SKM-1 (cell line): ENCODE measurements at regions not wholly inside any gene's neighbourhood (a gene's known extent, or its start where the extent isn't known, plus 50 kb on each side); places are given as distances from the start of the nearest gene placed in this dataset.
"Not testable (repeated sequence)": the region's sequence is repeated elsewhere in the genome, so short reads cannot be mapped to it uniquely, and the experiment has no call there.

ENCODE experiments used
- DNase-seq: peaks from one replicate; lab custom pipeline; 2025; ENCODE audit not compliant: unreplicated experiment; lab: John Stamatoyannopoulos, UW

DNA sequence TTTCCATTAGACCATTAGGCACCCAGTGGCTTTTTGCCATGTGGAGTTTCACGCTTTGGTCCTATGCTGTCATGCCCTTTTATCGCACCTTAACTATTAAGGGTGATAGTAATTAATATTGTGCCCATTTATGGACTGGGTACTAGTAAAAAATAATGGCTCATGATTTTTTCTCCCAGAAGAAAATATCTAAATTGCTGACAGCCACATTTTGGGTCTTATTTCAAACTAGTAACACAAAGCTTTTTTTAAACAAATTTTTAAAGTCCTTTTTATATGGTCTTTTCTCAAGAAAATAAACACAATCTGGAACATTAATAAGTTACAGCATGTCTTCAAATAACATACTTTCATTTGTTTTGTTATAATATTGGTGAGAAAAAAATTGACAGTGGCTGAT, 179.7 kb downstream of the ANKRD7 start:
- DNase-seq = no peak

DNA sequence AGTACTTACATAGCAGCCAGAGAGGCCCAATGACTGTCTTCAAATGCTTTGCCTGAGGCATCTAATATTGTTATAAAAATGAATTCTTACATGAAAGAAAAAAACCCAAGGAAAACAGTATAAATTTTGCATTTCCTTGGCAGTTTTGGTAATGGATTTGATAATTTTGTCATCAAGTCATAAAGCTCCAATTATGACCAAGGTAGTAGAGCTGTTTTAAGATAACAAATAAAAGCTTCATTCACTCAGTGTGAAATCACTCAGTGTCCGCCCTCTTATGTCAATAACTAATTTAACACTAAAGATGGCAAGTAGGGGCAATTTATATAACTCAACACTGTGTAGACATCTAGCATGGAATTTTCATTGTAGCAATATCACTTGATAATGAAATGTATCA, 193.9 kb downstream of the ANKRD7 start:
- DNase-seq = no peak

DNA sequence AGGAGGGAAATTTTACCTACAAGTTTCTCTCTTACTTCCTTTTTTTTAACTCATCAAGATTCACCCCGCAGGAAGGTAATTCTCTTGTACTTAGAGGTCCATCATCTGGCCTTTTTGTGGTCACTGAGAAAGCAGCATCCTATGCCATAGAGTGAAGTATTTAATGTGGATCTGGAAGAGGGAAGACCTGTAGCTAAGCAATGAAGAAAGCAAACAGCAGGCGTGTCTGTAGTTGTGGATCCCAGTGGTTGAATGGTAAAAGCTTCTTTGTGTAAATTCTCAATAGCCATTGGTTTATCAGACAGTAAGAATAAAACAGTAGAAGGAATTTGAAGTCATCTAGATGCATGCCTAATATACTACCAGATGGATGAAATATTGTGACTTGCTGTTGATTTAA, 196.4 kb downstream of the ANKRD7 start:
- no peak for DNase-seq

DNA sequence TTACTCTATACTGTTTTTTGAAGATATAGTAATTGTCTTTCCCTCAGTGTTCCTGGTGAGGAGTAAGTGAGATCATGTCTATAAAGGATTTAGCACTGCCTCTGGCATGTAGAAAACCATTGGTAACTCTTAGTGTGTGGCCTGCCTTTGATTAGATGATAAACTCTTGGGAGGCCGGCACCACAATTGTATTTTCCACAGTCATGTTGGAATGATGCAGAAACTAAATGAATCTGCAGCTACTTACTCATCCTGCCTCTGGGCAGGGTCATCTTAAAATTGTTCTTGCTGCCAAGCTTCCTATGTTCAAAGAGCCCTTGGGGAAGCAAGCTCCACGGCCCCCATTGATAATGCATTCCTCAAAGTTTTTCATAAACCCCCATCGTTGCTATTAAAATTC, 204.6 kb downstream of the ANKRD7 start:
- DNase-seq = no peak

DNA sequence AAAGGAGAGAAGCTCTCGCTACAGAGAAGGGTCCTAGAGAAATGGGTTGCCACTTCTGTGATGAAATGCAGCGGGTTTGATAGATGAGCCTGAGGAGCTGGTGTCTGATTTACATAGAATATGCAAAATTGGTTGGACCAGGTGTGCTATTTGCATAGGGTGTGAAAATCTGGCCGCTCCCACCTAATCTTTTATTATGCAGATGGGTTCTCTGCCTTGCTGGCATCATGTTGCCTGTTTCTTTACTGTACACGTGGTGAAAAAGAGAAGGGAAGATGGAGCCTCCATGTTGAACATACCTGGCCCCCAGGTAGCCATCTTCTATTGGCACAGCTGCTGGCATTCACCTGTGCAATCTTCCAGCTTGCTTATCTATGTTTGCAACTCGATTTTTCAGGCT, 212.2 kb downstream of the ANKRD7 start:
- no peak for DNase-seq

DNA sequence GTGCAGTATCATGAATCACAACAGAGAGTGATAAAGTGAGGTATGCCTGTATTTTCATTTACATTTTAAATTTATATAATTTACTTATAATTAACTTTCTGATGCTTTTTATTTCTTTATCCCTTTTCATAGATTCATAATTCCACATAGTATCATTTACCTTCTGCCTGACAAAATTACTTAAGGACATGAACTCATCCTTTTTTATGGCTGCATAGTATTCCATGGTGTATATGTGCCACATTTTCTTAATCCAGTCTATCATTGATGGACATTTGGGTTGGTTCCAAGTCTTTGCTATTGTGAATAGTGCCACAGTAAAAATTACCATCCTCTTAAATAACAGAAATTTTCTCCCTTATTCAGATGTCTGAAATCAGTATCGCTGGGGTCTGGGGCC, 224.5 kb downstream of the ANKRD7 start:
- DNase-seq = not testable (repeated sequence)

DNA sequence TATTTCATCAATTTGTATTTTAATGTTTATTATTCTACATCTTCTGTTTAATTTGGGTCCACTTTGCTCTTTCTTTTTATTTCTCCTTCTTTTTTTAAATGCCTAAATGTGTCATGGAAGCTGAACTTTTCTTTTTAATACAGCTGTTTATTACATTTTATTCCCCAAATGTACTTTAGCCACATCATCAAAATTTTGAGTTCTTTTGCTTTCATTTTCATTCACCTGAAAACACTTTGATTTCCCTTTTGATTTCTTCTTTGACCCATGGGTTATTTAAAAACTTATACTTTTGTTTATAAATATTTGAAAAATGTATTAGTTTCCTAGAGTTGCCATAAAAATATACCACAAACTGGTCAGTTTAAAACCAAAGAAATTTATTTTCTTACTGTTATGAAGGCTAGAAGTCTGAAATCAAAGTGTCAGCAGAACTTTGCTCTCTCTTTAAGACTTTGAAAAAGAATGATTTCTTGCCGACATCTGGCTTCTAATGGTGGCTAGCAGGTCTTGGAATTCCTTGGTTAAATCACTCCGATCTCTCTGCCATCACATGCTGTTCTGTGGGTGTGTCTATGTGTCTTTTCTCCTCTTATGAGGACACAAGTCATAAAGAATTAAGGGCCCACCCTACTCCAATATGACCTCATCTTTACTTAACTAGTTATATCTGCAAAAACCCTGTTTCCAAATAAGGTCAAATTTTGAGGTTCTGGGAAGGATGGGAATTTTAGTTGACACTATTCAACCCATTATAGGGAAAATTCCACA, 225.5 kb downstream of the ANKRD7 start:
- no peak for DNase-seq

DNA sequence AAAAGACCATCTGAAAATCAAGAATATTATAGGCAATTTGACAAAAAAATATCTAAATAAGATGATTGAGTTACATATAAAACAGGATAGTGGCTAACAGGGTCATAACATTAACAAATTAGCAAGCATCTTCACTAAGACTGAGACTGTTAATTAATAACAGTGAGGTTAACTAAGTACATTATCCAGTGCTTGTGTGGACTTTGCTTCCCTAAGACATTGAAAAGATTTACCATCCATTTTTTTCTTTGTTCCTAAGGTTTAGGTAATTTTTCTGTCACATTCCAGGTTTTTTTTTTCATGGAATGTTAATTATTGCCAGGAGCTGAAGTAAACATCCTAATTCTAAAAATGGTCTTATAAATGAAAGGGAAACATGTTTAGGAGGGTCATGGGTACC, 227.6 kb downstream of the ANKRD7 start:
- no peak for DNase-seq

DNA sequence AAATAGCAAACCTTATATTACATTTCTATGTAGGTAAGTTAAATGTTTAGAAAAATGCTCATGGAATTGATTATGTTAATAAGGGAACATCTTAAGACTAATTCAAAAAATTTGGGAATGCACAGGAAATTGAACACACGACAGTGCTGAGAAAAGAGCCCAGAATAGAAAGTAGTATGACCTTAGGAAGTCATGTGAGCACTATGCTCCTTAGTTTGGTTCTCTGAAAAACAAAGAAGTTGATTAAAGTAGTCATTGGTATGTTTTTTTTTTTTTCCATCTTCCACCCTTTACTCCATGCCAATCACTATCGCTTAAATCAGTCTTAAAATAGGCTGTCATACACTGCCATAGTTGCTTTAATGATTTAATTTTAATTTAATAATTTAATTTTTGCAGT, 242.9 kb downstream of the ANKRD7 start:
- DNase-seq = no peak

DNA sequence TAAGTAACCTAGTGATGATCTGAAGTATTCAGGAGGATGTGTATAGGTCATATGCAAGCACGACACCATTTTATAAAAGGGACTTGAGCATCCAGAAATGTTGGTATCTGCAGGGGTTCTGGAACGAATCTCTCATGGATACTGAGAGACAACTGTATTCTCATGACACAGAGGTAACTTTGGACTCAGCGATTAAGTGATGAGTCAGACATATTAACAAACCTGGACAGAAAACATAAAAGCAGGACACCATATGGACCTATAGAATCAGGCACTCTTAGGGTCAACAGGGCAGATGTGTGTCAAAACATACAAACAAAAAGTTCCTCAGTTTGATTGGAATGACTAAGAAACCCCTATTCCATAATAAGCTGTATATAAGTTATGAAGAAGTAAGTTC, 248.1 kb downstream of the ANKRD7 start:
- DNase-seq = no peak

DNA sequence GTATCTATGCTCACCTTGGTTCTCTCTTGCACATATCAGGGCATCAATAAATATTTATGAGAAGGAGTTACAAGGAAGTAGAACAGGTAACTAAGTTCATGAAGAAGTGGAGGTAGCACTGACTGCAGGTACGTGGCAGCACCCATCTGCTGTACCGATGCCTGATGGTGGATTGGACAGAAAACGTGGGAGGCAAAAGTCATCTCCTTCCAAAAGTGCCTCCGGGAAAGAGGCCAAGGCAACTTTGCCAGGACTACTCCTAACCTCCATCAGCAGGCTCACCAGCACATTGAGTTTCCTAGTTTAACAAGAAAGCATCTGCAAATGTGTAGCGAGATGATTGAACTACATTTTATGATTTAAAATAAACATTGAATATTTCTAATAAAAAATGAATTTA, 248.8 kb downstream of the ANKRD7 start:
- DNase-seq = no peak

DNA sequence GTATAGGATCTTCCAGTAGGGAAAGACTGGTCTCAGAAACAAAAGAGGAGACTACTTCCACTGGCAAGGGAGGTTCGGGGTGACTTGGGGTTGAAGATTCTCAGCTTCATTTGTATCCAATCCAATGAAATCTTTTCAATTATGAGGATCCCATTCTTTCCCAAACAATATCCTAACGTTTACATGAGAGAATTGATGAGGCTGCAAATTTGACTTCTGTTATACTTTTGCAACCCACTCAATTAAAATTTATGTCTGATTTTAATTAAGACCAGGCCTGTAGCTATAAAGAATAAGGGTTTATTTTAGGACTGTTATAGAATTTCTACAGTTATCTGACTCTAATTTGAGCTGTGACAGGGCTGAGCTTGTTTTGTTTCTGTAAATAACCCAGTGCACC, 251.5 kb downstream of the ANKRD7 start:
- DNase-seq = no peak

DNA sequence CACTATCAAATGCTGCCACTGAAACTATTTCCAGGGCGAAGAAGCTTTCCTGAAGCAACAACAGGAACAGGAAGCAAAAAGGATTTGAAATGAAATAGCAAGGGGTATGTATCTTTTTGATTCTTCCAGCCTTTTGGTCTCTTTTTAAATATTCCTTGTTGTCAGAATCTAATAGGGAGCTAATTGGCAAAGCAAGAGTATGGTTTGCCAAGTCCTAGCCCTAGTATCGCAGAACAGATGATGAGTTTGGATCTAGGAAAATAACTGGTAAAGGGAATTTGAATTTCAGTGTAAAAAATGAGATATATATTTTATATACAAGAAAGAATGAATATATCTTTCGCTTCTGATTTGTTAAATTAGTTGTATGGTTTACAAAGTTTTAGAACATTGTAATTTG, 252.5 kb downstream of the ANKRD7 start:
- no peak for DNase-seq

DNA sequence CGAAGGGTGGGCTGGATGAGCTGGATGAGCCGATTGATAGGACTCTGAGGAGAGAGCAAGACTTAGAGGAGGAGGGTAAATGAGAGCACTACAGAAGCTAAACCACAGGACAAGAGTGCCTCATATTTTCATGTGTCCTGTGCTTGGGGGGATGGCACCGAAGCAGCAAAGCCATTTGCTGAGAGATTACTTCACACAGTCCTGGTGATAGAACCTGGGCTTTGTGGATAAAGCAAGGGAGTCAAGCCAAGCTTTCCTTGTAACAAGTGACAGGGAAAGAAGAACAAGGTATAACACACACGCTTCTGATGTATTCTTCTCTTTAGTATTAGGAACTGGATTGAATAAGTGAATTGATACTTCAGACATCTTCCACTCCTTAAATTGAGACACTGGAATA, 253.7 kb downstream of the ANKRD7 start:
- no peak for DNase-seq

DNA sequence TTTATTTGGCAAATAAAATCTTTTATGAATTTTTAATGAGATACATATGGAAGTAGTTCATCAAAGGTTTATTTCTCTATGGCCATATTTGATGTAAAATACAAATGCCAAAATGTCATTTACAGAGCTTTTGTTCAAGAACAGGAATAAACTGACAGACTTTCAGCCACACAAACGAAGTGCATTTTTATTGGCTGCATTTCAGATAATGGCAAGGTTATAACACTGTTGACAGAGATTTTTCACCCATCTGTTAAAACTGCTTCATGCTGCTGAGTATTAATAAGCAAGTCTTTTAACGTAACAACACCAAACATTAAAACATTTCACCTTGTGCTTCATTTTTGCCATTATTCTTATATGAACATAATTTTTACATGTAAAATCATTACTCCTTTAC, 254.4 kb downstream of the ANKRD7 start:
- DNase-seq = no peak

DNA sequence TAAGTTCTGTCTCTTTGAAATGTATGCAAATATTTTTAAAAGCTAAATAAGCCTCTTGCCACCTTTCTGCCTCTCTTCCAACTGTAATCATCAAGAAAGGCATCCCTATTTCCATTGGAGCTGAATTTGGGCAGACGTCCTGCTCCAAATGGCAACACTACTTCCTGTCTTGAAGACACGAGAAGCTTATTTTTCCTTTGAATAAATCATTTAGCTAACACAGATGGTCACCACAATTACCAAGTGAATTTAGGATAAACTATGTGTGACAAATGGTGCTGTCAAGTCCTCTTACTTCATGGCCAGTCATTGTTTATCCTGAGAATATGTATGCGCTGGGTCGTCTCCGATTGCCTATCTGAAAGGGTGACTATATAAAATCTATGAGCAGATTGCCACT, 268.0 kb downstream of the ANKRD7 start:
- no peak for DNase-seq

DNA sequence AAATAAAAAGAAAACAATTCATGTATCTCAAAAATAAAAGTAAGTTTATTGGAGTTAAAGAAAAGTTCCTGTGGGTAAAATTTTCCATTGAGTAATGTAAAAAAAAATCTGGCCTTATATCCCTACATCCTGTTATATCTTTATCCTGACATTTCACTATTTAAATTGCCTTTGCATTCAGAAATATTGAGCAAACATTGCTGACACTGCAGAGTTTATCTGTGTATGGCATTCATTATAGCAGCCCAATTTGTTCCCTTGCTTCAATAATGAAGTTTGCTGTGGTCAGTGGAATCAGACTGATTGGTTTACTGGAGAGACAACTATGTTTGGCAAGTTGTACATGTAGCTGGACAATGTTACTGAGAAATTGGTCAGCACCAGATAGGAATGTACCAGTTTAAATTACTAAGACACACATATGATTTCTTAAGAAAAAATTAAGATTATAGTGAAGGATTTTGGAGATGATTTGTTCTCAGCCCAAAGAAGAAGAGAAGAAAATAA, 271.7 kb downstream of the ANKRD7 start:
- DNase-seq = no peak

DNA sequence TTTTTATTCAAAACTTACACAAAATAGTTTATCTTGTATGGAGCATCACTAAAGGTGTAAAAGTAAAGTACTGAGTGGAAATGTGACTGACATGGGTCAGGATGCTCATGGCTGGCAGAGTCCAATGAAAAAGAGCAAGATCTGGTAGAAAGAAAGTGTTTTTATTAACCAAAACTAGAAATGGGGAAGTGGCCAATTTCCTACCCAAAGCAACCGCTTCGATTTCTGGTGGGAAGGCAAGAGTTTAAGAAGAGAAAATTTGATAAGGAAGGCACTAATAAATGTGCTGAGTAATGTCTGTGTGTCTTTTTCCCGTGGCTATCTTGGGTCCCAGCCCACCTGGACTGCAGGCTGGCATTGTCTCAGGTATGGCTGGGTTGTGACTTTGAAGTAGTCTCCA, 277.7 kb downstream of the ANKRD7 start:
- DNase-seq = no peak

DNA sequence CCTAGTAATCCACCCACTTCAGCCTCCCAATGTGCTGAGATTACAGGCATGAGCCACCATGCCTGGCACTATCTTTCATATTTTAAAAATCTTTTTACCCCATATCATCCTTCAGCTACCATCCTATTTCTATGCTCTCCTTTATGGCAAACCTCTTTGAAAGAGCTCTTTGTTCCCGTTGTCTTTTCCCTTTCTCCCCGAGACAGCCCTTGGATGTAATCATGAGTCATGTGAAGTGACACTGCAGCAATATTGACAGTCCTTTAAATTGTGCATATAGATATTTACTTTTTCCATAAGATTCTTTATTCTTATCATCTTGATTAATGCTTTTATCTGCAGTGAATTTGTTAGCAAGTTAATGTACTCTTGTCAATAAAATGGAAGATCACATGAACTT, 286.6 kb downstream of the ANKRD7 start:
- DNase-seq = no peak

DNA sequence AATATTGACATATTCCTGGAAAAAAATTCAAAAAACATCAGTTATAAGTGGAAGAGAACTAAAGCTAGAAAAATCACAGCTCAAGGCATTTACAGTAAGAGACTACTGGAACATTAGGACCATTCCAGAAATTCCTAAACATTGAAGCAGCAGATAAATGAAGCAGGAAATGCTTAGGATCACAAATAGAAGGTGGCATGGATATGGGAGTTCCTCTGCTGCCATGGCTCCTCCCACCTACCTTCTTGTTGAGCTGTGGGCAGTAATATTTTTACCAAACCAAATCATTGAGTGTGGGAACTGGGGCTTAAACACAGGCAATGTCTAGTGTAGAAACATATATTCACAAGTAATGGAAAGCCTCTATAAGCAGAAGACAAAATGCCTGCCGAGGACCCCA, 292.8 kb downstream of the ANKRD7 start:
- no peak for DNase-seq

DNA sequence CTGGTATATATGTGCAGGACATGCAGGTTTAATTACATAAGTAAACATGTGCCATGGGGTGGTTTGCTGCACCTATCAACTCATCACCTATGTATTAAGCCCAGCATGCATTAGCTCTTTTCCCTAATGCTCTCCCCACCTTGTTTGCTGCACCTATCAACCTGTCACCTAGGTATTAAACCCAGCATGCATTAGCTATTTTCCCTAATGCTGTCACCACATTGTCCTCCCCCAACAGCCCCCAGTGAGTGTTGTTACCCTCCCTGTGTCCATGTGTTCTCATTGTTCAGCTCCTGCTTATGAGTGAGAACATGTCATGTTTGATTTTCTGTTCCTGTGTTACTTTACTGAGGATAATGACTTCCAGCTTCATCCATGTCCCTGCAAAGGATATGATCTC, 300.5 kb downstream of the ANKRD7 start:
- no peak for DNase-seq

DNA sequence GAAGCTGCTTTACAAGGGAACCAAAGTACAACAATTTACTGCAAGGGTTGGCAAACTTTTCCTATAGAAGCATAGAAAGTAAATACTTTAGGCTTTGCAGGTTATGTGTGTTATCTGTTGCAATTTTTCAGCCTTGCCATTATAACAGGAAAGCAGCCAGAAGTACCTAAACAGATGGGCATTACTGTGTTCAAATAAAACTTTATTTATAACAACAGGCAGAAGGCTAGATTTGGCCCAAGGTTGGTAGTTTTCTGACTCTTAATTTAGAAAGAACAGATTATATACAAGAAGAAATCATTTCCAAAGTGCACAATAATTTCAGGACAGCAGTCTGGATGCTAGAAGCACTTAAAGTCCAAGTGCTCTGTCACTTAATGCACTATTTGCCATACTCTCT, 307.1 kb downstream of the ANKRD7 start:
- no peak for DNase-seq

DNA sequence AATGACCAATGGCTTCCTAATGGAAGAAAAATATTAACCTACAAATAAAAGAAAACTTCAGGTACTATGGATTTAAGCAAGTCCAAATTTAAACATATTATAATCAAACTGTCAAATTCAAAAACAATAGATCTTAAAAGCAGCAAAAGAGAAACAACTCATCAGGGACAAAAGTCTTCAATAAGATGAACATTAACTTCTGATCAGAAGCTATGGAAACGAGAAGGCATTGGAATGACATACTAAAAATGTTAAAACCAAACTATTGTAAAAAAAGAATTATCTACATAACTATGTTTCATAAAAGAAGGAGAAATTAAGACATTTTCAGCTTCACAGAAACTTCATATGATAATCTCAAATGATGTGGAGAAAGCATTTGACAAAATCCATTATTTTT, 334.7 kb downstream of the ANKRD7 start:
- DNase-seq = no peak
